DMS153 treated with DMSO at 0.1 percent for 48 hours (cell line): ENCODE measurements at regions not wholly inside any gene's neighbourhood (a gene's known extent, or its start where the extent isn't known, plus 50 kb on each side); places are given as distances from the start of the nearest gene placed in this dataset.

Source experiments
- DNase-seq: peaks from one replicate; lab custom pipeline; 2025; ENCODE audit not compliant: unreplicated experiment; lab: John Stamatoyannopoulos, UW

- no peak for DNase-seq
Measured at GRCh38 chr15:29919380-29919881, 97.2 kb upstream of the TJP1 start.

GRCh38 chr15:29917600-29918597 is 95.6 kb upstream of the TJP1 start:
- DNase-seq: no peak

GRCh38 chr15:29914511-29914926 is 92.3 kb upstream of the TJP1 start:
- DNase-seq: no peak

- no peak for DNase-seq
Measured at GRCh38 chr15:29913528-29914135, 91.4 kb upstream of the TJP1 start.

- no peak for DNase-seq
Measured at GRCh38 chr15:29911705-29912104, 89.4 kb upstream of the TJP1 start.

- no peak for DNase-seq
Measured at GRCh38 chr15:29910068-29910467, 87.8 kb upstream of the TJP1 start.

GRCh38 chr15:29904757-29905417 is 82.6 kb upstream of the TJP1 start:
- DNase-seq: no peak

- DNase-seq: no peak
Measured at GRCh38 chr15:29903785-29904464, 81.7 kb upstream of the TJP1 start.

- no peak for DNase-seq
Measured at GRCh38 chr15:29903028-29903427, 80.8 kb upstream of the TJP1 start.

- DNase-seq: no peak
Measured at GRCh38 chr15:29900237-29901189, 78.2 kb upstream of the TJP1 start.

- DNase-seq: no peak
Measured at GRCh38 chr15:29896062-29896461, 73.8 kb upstream of the TJP1 start.

- no peak for DNase-seq
Measured at GRCh38 chr15:29891096-29891457, 68.8 kb upstream of the TJP1 start.

- DNase-seq: no peak
Measured at GRCh38 chr15:29890336-29891095, 68.2 kb upstream of the TJP1 start.

GRCh38 chr15:29889542-29890329 is 67.5 kb upstream of the TJP1 start:
- DNase-seq: no peak

- no peak for DNase-seq
Measured at GRCh38 chr15:29888646-29889045, 66.4 kb upstream of the TJP1 start.

- DNase-seq: no peak
Measured at GRCh38 chr15:29887721-29888120, 65.5 kb upstream of the TJP1 start.

- DNase-seq: no peak
Measured at GRCh38 chr15:29885183-29885582, 62.9 kb upstream of the TJP1 start.

- no peak for DNase-seq
Measured at GRCh38 chr15:29883126-29883525, 60.9 kb upstream of the TJP1 start.
